K562 (cell line): ENCODE measurements at regions not wholly inside any gene's neighbourhood (a gene's known extent, or its start where the extent isn't known, plus 50 kb on each side); places are given as distances from the start of the nearest gene placed in this dataset.

ENCODE experiments used
- ATAC-seq: fragments of 200-7000 bp; cut with Tn5 transposase; 3 replicates; pipeline ENCODE4 v1.9.1; 2020; ENCODE audit warnings: moderate library complexity
- BruUV-seq: library from RNA; stranded (reverse); fragments of 400-500 nt; replicated peaks from 2 replicates; lab custom pipeline; 2021; lab: Mats Ljungman, UMichigan
- CTCF ChIA-PET: fragments of 300-600 bp; formaldehyde crosslinking; extraction: SDS; loops from one replicate; lab custom pipeline; 2021; ENCODE audit warnings: low intra/inter-chr PET ratio; lab: Yijun Ruan, JAX
- POLR2A ChIA-PET: fragments of 300-600, 350-650 bp; sonication (Branson Sonifier 250); formaldehyde crosslinking; extraction: SDS; loops from one replicate; lab custom pipeline; 2021; ENCODE audit warnings: antibody characterized with exemption, inconsistent platforms; lab: Yijun Ruan, JAX
- DNase-seq, 4 experiments: peaks; one replicate each; pipeline versions ENCODE4 v3.0.0 to v3.0.0-alpha.2; 2011 to 2018; ENCODE audit warnings: low spot score in 3 of 4, mixed read lengths in 3 of 4; ENCODE audit errors: extremely low read depth in 1 of 4
- FAIRE-seq: peaks from 2 replicates; lab custom pipeline; 2011; peaks lifted over from hg19 to GRCh38; lab: Jason Lieb, UNC
- H2AFZ ChIP-seq: 2 replicates; pipeline ENCODE4 v1.6.0; 2011; ENCODE audit warnings: low read depth, low read length, control low read depth, inconsistent platforms
- H3K27ac ChIP-seq: fragments of 200-600 bp; 3 replicates; pipeline ENCODE4 v1.8.0; 2011; ENCODE audit warnings: low read depth, mild to moderate bottlenecking, control low read depth, inconsistent platforms, low read length, moderate library complexity, mixed read lengths; ENCODE audit errors: extremely low read depth
- H3K27me3 ChIP-seq, 2 experiments: fragments of 300-600 bp in 1 of 2; 2 replicates in 1 of 2; 3 replicates in 1 of 2; pipeline versions ENCODE4 v1.6.0 to v1.8.0; 2011; ENCODE audit warnings: inconsistent platforms in 2 of 2, low read length in 2 of 2, mild to moderate bottlenecking in 1 of 2, mixed read lengths in 1 of 2, moderate library complexity in 1 of 2; ENCODE audit not compliant: control insufficient read depth in 2 of 2, insufficient read depth in 2 of 2
- H3K36me3 ChIP-seq: fragments of 300-600 bp; 3 replicates; pipeline ENCODE4 v1.8.0; 2011; ENCODE audit warnings: mild to moderate bottlenecking, low read length, inconsistent platforms; ENCODE audit not compliant: control insufficient read depth, insufficient read depth
- H3K4me1 ChIP-seq, 2 experiments: fragments of 200-600 bp in 1 of 2; replicated peaks in 1 of 2; 2 replicates in 1 of 2; 3 replicates in 1 of 2; pipeline versions ENCODE4 v1.5.1 to v1.8.0; 2011; ENCODE audit warnings: inconsistent platforms in 2 of 2, low read length in 2 of 2, mild to moderate bottlenecking in 1 of 2, mixed read lengths in 1 of 2, moderate library complexity in 1 of 2; ENCODE audit not compliant: control insufficient read depth in 2 of 2, insufficient read depth in 2 of 2
- H3K4me2 ChIP-seq: 2 replicates; pipeline ENCODE4 v1.6.1; 2011; ENCODE audit warnings: low read length, control low read depth, inconsistent platforms, mixed read lengths; ENCODE audit not compliant: insufficient read depth
- H3K4me3 ChIP-seq: fragments of 200-600 bp; sonication (generic), shearing (Covaris generic); 2 replicates; pipeline ENCODE4 v1.5.1; 2016; ENCODE audit warnings: control low read depth, inconsistent platforms
- H3K79me2 ChIP-seq: fragments of 200-600 bp; 3 replicates; pipeline ENCODE4 v1.8.0; 2011; ENCODE audit warnings: low read length, inconsistent platforms; ENCODE audit not compliant: control insufficient read depth, insufficient read depth
- H3K9ac ChIP-seq, 2 experiments: 2 replicates each; pipeline versions ENCODE4 v1.6.0 to v1.6.1; 2011; ENCODE audit warnings: low read depth in 2 of 2, low read length in 2 of 2, control low read depth in 1 of 2, inconsistent platforms in 1 of 2, mild to moderate bottlenecking in 1 of 2, mixed read lengths in 1 of 2; ENCODE audit not compliant: insufficient read depth in 1 of 2
- H3K9me1 ChIP-seq: one replicate; pipeline ENCODE4 v1.6.0; 2011; ENCODE audit warnings: inconsistent platforms, mild to moderate bottlenecking, low read length, moderate library complexity; ENCODE audit not compliant: control insufficient read depth, insufficient read depth
- H3K9me3 ChIP-seq: replicated peaks from 2 replicates; pipeline ENCODE4 v1.5.1; 2011; ENCODE audit warnings: low read depth, low read length, inconsistent platforms; ENCODE audit not compliant: control insufficient read depth, insufficient read depth
- H4K20me1 ChIP-seq: replicated peaks from 2 replicates; pipeline ENCODE4 v1.6.1; 2011; ENCODE audit warnings: low read length, inconsistent platforms, mixed read lengths; ENCODE audit not compliant: control insufficient read depth, insufficient read depth
- C11orf30 ChIP-seq: fragments of 450-650 bp; IDR thresholded peaks from 2 replicates; pipeline ENCODE4 v1.6.1; 2016; ENCODE audit warnings: low read depth, mild to moderate bottlenecking
- ELF1 ChIP-seq: fragments of 200-800 bp; sonication (Bioruptor generic); IDR thresholded peaks from 2 replicates; pipeline ENCODE4 v1.6.1; 2016; ENCODE audit warnings: missing genetic modification characterization, missing compliant biosample characterization
- ELF4 ChIP-seq: fragments of 450-650 bp; formaldehyde crosslinking; IDR thresholded peaks from 2 replicates; pipeline ENCODE4 v1.4.0; 2022; ENCODE audit warnings: missing genetic modification characterization
- ETV5 ChIP-seq: sonication (generic); formaldehyde crosslinking; IDR thresholded peaks from 2 replicates; pipeline ENCODE4 v1.4.0; 2020; ENCODE audit warnings: low read depth, mild to moderate bottlenecking, missing genetic modification reagents
- KAT8 ChIP-seq: fragments of 450-650 bp; IDR thresholded peaks from 2 replicates; pipeline ENCODE4 v1.6.1; 2016; ENCODE audit warnings: low read depth, mild to moderate bottlenecking
- KLF1 ChIP-seq: fragments of 450-650 bp; IDR thresholded peaks from 2 replicates; pipeline ENCODE4 v1.6.1; 2016; ENCODE audit warnings: missing genetic modification characterization, missing compliant biosample characterization
- MAFF ChIP-seq: IDR thresholded peaks from 2 replicates; pipeline ENCODE4 v1.6.1; 2012; ENCODE audit warnings: low read length, improper control_type of control experiment
- MAFG ChIP-seq: fragments of 450-650 bp; conservative IDR thresholded peaks from 2 replicates; pipeline ENCODE4 v1.6.1; 2016; ENCODE audit warnings: missing genetic modification characterization, missing compliant biosample characterization
- MAFK ChIP-seq: IDR thresholded peaks from 2 replicates; pipeline ENCODE4 v1.6.1; 2011; ENCODE audit warnings: low read length, improper control_type of control experiment
- MNT ChIP-seq, 2 experiments: fragments of 450-650 bp; conservative IDR thresholded peaks; 2 replicates each; pipeline ENCODE4 v1.6.1; 2017; ENCODE audit warnings: mild to moderate bottlenecking in 2 of 2, moderate library complexity in 2 of 2
- MXI1 ChIP-seq: IDR thresholded peaks from 2 replicates; pipeline ENCODE4 v1.6.1; 2011; ENCODE audit warnings: low read depth, mild to moderate bottlenecking, improper control_type of control experiment, low read length
- NR2C2 ChIP-seq, 2 experiments: fragments of 200-800 bp in 1 of 2; sonication (Bioruptor generic) in 1 of 2; sonication (generic) in 1 of 2; formaldehyde crosslinking in 1 of 2; IDR thresholded peaks; 2 replicates each; pipeline versions ENCODE4 v1.6.1 to v1.8.0; 2016 to 2022; ENCODE audit warnings: mild to moderate bottlenecking in 1 of 2, missing compliant biosample characterization in 1 of 2, missing genetic modification characterization in 1 of 2, missing genetic modification reagents in 1 of 2
- PHF21A ChIP-seq: fragments of 450-650 bp; IDR thresholded peaks from 2 replicates; pipeline ENCODE4 v1.6.1; 2017; ENCODE audit warnings: low read depth, borderline replicate concordance
- SP1 ChIP-seq: sonication (generic); formaldehyde crosslinking; IDR thresholded peaks from 2 replicates; pipeline ENCODE4 v1.8.1; 2022; ENCODE audit warnings: mild to moderate bottlenecking, missing genetic modification reagents
- SREBF1 ChIP-seq: fragments of 150-350 bp; IDR thresholded peaks from 2 replicates; pipeline ENCODE4 v1.6.1; 2014; ENCODE audit warnings: antibody characterized with exemption, low read depth, low read length, borderline replicate concordance
- ZNF316 ChIP-seq: fragments of 450-650 bp; IDR thresholded peaks from 2 replicates; pipeline ENCODE4 v1.6.1; 2016
- ZNF57 ChIP-seq: fragments of 450-650 bp; formaldehyde crosslinking; IDR thresholded peaks from 2 replicates; pipeline ENCODE4 v1.4.0; 2020; ENCODE audit warnings: mild to moderate bottlenecking, moderate library complexity
- WGBS: fragments of 100-300 bp; shearing (Covaris generic); methylation state at CpG from one replicate; pipeline ENCODE4 v1.1.6; 2016; ENCODE audit warnings: low coverage, mixed read lengths; ENCODE audit not compliant: insufficient coverage; ENCODE audit errors: missing lambda C conversion rate; 5-methylcytosine and 5-hydroxymethylcytosine counted together
- in situ Hi-C: fragments of 300-500 bp; cut with MboI; formaldehyde crosslinking; loops from 4 replicates; pipeline ENCODE4 v1.15.0; 2018; ENCODE audit warnings: inconsistent platforms, mixed read lengths
- intact Hi-C: fragments of 100-400 bp; cut with micrococcal nuclease; formaldehyde crosslinking; loops from 2 replicates; pipeline ENCODE4 v1.14.2; 2022

DNA sequence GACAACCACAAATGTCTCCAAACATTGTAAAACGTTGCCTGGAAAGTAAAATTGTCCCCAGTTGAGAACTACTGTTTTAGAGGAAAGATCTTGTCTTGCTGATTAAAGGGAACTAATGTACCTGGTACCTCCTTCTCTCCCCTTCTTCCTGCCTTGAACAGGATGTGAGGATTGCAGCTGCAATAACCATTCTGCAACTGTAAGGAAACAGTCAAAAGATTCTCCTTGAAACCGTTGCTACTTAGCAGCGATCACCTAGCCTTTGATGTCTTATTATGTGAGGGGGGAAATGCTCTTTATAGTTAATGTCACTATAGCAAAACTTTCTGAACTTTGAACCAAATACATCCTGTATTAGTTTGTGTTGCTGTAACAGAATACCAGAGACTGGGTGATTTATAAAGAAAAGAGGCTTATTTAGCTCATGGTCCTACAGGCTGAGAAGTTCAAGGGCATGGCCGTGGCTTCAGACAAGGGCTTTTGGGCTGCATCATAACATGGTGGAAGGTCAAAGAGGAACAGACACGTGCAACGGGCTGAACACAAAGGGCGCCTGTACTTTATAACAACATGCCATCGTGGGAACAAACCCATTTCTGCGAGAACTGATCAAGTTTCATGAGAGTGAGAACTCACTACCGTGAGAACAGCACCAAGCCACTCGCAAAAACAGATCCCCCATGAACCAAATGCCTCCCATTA is 54.2 kb upstream of the PARD3 start (continued):
- TF ChIP-seq SREBF1 (no peak), ELF1 (no peak), MNT (conservative IDR thresholded peaks at IDR 0.05) (no peak), PHF21A (no peak), NR2C2 (CRISPR knock-in tag; IDR thresholded peaks at IDR 0.05) (no peak), NR2C2 (tag; IDR thresholded peaks at IDR 0.05) (no peak), MXI1 (no peak), ELF4 (CRISPR knock-in tag) (no peak), KLF1 (tag) (no peak), SP1 (CRISPR knock-in tag) (no peak)

DNA sequence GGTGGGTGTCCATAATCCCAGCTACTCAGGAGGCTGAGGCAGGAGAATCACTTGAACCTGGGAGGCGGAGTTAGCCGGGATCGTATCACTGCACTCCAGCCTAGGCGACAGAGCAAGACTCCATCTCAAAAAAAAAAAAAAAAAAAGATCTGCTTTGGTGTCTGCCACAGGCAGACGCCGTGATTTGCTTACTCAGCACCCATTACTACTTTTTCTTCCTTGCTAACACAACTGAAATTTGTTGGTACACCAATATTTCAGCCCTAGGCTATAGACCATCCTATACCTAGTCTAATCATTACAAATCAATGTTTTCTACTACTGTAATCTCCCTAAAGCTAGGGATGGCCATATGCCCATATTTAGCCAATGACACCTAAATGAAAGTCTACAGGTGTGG is 53.5 kb upstream of the PARD3 start:
- Histone ChIP-seq H3K4me3 (no peak overlapping the region), H3K36me3 (no peaks in the 10 kb centered on the region), H3K9me3 (no peaks in the 10 kb centered on the region), H3K9ac (no peak overlapping the region), H3K9me1 (no peaks in the 10 kb centered on the region), H3K79me2 (no peaks in the 10 kb centered on the region), H3K4me1 (no peaks in the 10 kb centered on the region), H3K4me2 (no peak overlapping the region), H3K27ac (no peak overlapping the region), H3K27me3 (peaks cover 4 to 6% of the 10 kb centered on the region in 2 experiments; a peak in 4 of 5 replicates), H4K20me1 (no peaks in the 10 kb centered on the region), H2AFZ (no peak overlapping the region)
- BruUV-seq: no TSS peak
- FAIRE-seq (no peak), ATAC-seq (no peak), DNase-seq (no peak)
- TF ChIP-seq MAFK (peak; percentile 20; the same call in 1 of the 2 replicates), MAFF (peak; percentile 37), MAFG (tag) (peak; percentile 38; the same call in 1 of the 2 replicates), ZNF57 (CRISPR knock-in tag) (no peak), ZNF316 (peak; percentile 57), ETV5 (CRISPR knock-in tag) (no peak), KAT8 (no peak), C11orf30 (peak; percentile 53; the same call in 1 of the 2 replicates)
- WGBS: 3% methylated on average over 6 of the region's 6 CpGs
- POLR2A ChIA-PET: no interaction called here
- intact Hi-C loops: no loop called here
- in situ Hi-C loops: no loop called here
- CTCF ChIA-PET: no interaction called here
